ENCODE measurements at regions not wholly inside any gene's neighbourhood (a gene's known extent, or its start where the extent isn't known, plus 50 kb on each side); places are given as distances from the start of the nearest gene placed in this dataset.
"Not testable (repeated sequence)": the region's sequence is repeated elsewhere in the genome, so short reads cannot be mapped to it uniquely, and the experiment has no call there.

DNA sequence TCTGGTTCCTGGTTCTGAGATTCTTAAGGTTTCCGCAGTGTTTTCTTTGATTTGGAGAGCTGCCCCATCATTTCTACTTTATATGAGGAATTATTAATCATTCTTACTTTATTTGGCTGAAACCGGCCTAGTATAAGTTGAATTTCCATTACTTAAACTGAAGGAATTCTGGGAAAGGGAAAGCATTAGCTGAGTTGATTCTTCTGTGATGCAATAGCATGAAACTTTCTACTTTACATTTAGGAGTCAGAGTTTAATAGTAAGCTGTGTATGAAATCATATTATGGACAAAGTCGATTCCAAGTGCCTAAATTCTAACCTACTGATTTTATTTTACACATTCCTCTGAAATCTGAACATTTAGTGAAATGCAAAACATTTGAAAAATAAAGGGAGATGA is 1269.7 kb upstream of the ZEB2 start:
- no peaks in the 10 kb centered on the region for H3K4me1 ChIP-seq (ENCODE audit: control insufficient read depth in 1 of 2, insufficient read depth in 2 of 2, low read length in 2 of 2)
- H3K27ac ChIP-seq (ENCODE audit: low read length): no peak overlapping the region
- no peak overlapping the region for H3K4me3 ChIP-seq (ENCODE audit: low read depth in 1 of 2, low read length in 2 of 2)
- H3K27me3 ChIP-seq (ENCODE audit: low read depth, low read length): no peaks in the 10 kb centered on the region
- H3K36me3 ChIP-seq (ENCODE audit: control insufficient read depth in 1 of 2, insufficient read depth in 2 of 2, low read length in 2 of 2): no peaks in the 10 kb centered on the region
- no peaks in the 10 kb centered on the region for H3K9me3 ChIP-seq (ENCODE audit: control insufficient read depth in 1 of 2, low read length in 2 of 2)

DNA sequence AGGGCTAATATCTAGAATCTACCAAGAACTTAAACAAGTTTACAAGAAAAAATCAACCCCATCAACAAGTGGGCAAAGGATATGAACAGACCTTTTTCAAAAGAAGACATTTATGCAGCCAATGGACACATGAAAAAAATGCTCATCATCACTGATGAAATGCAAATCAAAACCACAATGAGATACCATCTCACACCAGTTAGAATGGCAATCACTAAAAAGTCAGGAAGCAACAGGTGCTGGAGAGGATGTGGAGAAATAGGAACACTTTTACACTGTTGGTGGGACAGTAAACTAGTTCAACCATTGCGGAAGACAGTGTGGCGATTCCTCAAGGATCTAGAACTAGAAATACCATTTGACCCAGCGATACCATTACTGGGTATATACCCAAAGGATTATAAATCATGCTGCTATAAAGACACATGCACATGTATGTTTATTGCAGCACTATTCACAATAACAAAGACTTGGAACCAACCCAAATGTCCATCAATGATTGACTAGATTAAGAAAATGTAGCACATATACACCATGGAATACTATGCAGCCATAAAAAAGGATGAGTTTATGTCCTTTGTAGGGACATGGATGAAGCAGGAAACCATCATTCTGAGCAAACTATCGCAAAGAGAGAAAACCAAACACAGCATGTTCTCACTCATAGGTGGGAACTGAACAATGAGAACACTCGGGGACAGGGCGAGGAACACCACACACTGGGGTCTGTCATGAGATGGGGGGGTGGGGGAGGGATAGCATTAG is 1267.9 kb upstream of the ZEB2 start:
- not testable (repeated sequence) for H3K36me3 ChIP-seq (ENCODE audit: control insufficient read depth in 1 of 2, insufficient read depth in 2 of 2, low read length in 2 of 2); H3K27me3 ChIP-seq (ENCODE audit: low read depth, low read length); H3K4me3 ChIP-seq (ENCODE audit: low read depth in 1 of 2, low read length in 2 of 2); H3K9me3 ChIP-seq (ENCODE audit: control insufficient read depth in 1 of 2, low read length in 2 of 2); H3K27ac ChIP-seq (ENCODE audit: low read length); H3K4me1 ChIP-seq (ENCODE audit: control insufficient read depth in 1 of 2, insufficient read depth in 2 of 2, low read length in 2 of 2)

- not testable (repeated sequence) for H3K9me3 ChIP-seq (ENCODE audit: control insufficient read depth in 1 of 2, low read length in 2 of 2); H3K27ac ChIP-seq (ENCODE audit: low read length); H3K36me3 ChIP-seq (ENCODE audit: control insufficient read depth in 1 of 2, insufficient read depth in 2 of 2, low read length in 2 of 2); H3K4me1 ChIP-seq (ENCODE audit: control insufficient read depth in 1 of 2, insufficient read depth in 2 of 2, low read length in 2 of 2); H3K4me3 ChIP-seq (ENCODE audit: low read depth in 1 of 2, low read length in 2 of 2); H3K27me3 ChIP-seq (ENCODE audit: low read depth, low read length)
Measured at GRCh38 chr2:145782607-145783006, 1262.7 kb upstream of the ZEB2 start.

GRCh38 chr2:145777914-145778313 is 1258.0 kb upstream of the ZEB2 start:
- Histone ChIP-seq H3K4me3 (ENCODE audit: low read depth in 1 of 2, low read length in 2 of 2) (no peak overlapping the region), H3K27ac (ENCODE audit: low read length) (no peak overlapping the region), H3K27me3 (ENCODE audit: low read depth, low read length) (no peaks in the 10 kb centered on the region), H3K4me1 (ENCODE audit: control insufficient read depth in 1 of 2, insufficient read depth in 2 of 2, low read length in 2 of 2) (no peaks in the 10 kb centered on the region), H3K36me3 (ENCODE audit: control insufficient read depth in 1 of 2, insufficient read depth in 2 of 2, low read length in 2 of 2) (no peaks in the 10 kb centered on the region), H3K9me3 (ENCODE audit: control insufficient read depth in 1 of 2, low read length in 2 of 2) (no peaks in the 10 kb centered on the region)

DNA sequence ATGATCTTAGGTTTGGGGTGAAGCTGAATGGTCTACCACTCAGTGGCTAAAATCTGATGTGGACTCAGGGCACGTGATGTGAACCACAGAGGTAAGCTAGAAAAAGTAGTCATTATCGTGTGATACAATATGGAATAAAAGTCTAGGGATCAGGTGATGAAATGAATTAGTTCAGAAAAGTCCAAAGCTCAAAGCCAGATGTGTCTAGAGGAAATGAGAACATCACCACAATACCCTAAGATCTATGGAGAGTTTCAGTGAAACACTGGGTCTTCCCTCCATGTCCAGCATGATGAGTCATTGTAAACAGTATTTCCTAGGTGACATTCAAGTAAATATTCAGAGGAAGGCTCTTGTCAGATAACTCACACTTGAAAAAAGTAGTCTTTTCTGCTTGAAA is 1257.4 kb upstream of the ZEB2 start:
- no peak overlapping the region for H3K4me3 ChIP-seq (ENCODE audit: low read depth in 1 of 2, low read length in 2 of 2)
- no peaks in the 10 kb centered on the region for H3K4me1 ChIP-seq (ENCODE audit: control insufficient read depth in 1 of 2, insufficient read depth in 2 of 2, low read length in 2 of 2)
- H3K27me3 ChIP-seq (ENCODE audit: low read depth, low read length): no peaks in the 10 kb centered on the region
- no peak overlapping the region for H3K27ac ChIP-seq (ENCODE audit: low read length)
- no peaks in the 10 kb centered on the region for H3K9me3 ChIP-seq (ENCODE audit: control insufficient read depth in 1 of 2, low read length in 2 of 2)
- H3K36me3 ChIP-seq (ENCODE audit: control insufficient read depth in 1 of 2, insufficient read depth in 2 of 2, low read length in 2 of 2): no peaks in the 10 kb centered on the region

DNA sequence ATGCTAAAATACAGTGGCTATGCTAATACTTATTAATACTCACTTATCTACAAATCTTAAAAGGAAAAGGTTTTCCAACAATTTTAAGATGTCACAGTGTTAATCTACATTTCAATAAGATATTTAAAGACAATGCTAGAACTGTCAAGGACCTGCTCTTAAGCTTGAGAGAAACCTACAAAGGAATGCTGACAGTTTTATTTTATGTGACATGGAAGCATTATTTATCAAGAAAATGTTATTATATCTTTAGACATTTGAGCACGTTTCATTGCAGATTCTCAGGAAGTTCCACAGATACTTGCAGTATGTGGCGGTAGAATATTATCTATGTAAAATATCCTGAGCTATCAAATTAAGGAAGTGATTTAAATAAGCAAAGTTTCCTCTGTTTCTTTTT is 1255.7 kb upstream of the ZEB2 start:
- Histone ChIP-seq H3K27me3 (ENCODE audit: low read depth, low read length) (no peaks in the 10 kb centered on the region), H3K9me3 (ENCODE audit: control insufficient read depth in 1 of 2, low read length in 2 of 2) (no peaks in the 10 kb centered on the region)

DNA sequence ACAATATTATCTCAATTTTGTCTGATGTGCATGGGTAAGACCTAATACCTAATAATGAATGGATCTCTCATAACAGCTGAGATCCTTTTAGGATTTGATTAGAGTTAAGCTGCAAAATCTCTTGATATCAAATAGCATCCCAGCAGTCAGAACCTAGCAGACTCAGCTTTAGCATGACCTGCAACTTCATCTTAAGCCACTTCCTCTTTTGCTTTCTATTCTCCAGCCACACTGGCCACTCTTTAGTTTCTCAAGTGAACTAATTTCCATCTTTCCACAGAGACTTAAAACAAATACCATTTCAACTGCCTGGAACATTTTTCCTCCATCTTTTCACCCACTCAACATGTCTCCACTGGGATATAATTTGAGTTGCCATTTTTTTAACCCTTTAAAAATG is 1251.6 kb upstream of the ZEB2 start:
- Histone ChIP-seq H3K9me3 (ENCODE audit: control insufficient read depth in 1 of 2, low read length in 2 of 2) (no peaks in the 10 kb centered on the region), H3K27ac (ENCODE audit: low read length) (no peak overlapping the region), H3K4me1 (ENCODE audit: control insufficient read depth in 1 of 2, insufficient read depth in 2 of 2, low read length in 2 of 2) (no peaks in the 10 kb centered on the region), H3K27me3 (ENCODE audit: low read depth, low read length) (no peaks in the 10 kb centered on the region), H3K4me3 (ENCODE audit: low read depth in 1 of 2, low read length in 2 of 2) (no peak overlapping the region), H3K36me3 (ENCODE audit: control insufficient read depth in 1 of 2, insufficient read depth in 2 of 2, low read length in 2 of 2) (no peaks in the 10 kb centered on the region)

More for the DNA sequence above, 1255.7 kb upstream of the ZEB2 start:
- Histone ChIP-seq H3K4me1 (ENCODE audit: control insufficient read depth in 1 of 2, insufficient read depth in 2 of 2, low read length in 2 of 2) (no peaks in the 10 kb centered on the region), H3K36me3 (ENCODE audit: control insufficient read depth in 1 of 2, insufficient read depth in 2 of 2, low read length in 2 of 2) (no peaks in the 10 kb centered on the region), H3K27ac (ENCODE audit: low read length) (no peak overlapping the region), H3K4me3 (ENCODE audit: low read depth in 1 of 2, low read length in 2 of 2) (no peak overlapping the region)

DNA sequence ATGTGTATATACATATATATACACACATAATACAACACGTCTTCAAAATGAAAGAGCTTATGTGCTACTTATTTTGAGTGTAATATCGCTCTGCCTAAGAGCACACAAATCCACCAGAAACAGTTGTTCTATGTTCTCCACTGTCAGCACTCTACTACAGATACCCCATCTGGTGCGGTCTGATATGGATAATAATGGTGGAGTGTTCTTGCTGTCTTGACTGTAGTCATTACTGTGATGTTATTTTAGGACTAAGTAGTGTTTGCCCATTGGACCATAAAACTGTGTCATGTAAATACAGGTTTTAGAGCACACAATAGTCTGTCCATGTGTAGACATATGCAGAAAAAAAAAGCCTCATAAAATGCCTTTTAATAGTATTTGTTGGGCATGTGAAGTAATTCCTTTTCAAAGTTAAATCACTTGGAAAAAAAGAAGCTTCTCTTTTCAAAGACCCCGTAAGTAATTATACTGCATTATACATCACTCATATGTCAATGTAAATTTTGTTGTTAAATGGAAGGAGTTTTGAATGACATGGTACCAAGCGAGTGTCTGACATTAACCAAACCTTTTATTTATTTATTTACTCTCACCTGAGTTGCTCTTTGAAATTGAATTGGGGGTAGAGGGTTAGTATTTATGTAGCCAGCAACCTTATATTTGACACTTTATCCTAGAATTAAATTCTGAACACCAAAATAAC is 1249.2 kb upstream of the ZEB2 start:
- no peaks in the 10 kb centered on the region for H3K27me3 ChIP-seq (ENCODE audit: low read depth, low read length)
- H3K4me3 ChIP-seq (ENCODE audit: low read depth in 1 of 2, low read length in 2 of 2): no peak overlapping the region
- no peaks in the 10 kb centered on the region for H3K4me1 ChIP-seq (ENCODE audit: control insufficient read depth in 1 of 2, insufficient read depth in 2 of 2, low read length in 2 of 2)
- no peak overlapping the region for H3K27ac ChIP-seq (ENCODE audit: low read length)
- H3K36me3 ChIP-seq (ENCODE audit: control insufficient read depth in 1 of 2, insufficient read depth in 2 of 2, low read length in 2 of 2): no peaks in the 10 kb centered on the region
- no peaks in the 10 kb centered on the region for H3K9me3 ChIP-seq (ENCODE audit: control insufficient read depth in 1 of 2, low read length in 2 of 2)

GRCh38 chr2:145765874-145766273 is 1246.0 kb upstream of the ZEB2 start:
- H3K27ac ChIP-seq (ENCODE audit: low read length): no peak overlapping the region
- no peaks in the 10 kb centered on the region for H3K9me3 ChIP-seq (ENCODE audit: control insufficient read depth in 1 of 2, low read length in 2 of 2)
- H3K36me3 ChIP-seq (ENCODE audit: control insufficient read depth in 1 of 2, insufficient read depth in 2 of 2, low read length in 2 of 2): no peaks in the 10 kb centered on the region
- peaks cover 0 to 5% of the 10 kb centered on the region in 2 donors for H3K4me1 ChIP-seq (ENCODE audit: control insufficient read depth in 1 of 2, insufficient read depth in 2 of 2, low read length in 2 of 2)
- H3K4me3 ChIP-seq (ENCODE audit: low read depth in 1 of 2, low read length in 2 of 2): no peak overlapping the region
- no peaks in the 10 kb centered on the region for H3K27me3 ChIP-seq (ENCODE audit: low read depth, low read length)

DNA sequence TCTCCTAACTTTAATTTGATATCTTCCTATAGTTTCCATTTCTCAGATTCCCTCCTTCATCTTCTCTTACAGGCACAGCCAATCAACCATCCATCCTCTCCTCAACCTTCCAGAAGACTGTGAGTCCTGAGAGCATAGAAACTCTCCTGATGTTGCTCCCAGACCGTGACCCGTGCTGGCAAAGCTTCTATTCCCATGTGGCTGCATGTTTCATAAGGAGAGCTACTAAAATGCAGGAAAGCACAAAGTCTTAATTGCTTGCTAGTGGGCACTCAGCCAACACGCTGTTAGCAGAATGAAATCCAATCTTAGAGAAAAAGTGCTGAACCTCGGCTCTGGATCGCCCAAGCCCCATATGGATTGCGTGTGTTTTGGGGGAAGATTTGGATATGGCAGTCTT is 1244.7 kb upstream of the ZEB2 start:
- Histone ChIP-seq H3K4me3 (ENCODE audit: low read depth in 1 of 2, low read length in 2 of 2) (no peak overlapping the region), H3K9me3 (ENCODE audit: control insufficient read depth in 1 of 2, low read length in 2 of 2) (no peaks in the 10 kb centered on the region), H3K4me1 (ENCODE audit: control insufficient read depth in 1 of 2, insufficient read depth in 2 of 2, low read length in 2 of 2) (peaks cover 0 to 13% of the 10 kb centered on the region in 2 donors), H3K27me3 (ENCODE audit: low read depth, low read length) (no peaks in the 10 kb centered on the region), H3K27ac (ENCODE audit: low read length) (no peak overlapping the region), H3K36me3 (ENCODE audit: control insufficient read depth in 1 of 2, insufficient read depth in 2 of 2, low read length in 2 of 2) (no peaks in the 10 kb centered on the region)

GRCh38 chr2:145760781-145761649 is 1241.1 kb upstream of the ZEB2 start:
- H3K9me3 ChIP-seq (ENCODE audit: control insufficient read depth in 1 of 2, low read length in 2 of 2): no peaks in the 10 kb centered on the region
- no peaks in the 10 kb centered on the region for H3K27me3 ChIP-seq (ENCODE audit: low read depth, low read length)
- H3K4me1 ChIP-seq (ENCODE audit: control insufficient read depth in 1 of 2, insufficient read depth in 2 of 2, low read length in 2 of 2): peaks cover 0 to 16% of the 10 kb centered on the region in 2 donors
- no peak overlapping the region for H3K4me3 ChIP-seq (ENCODE audit: low read depth in 1 of 2, low read length in 2 of 2)
- H3K36me3 ChIP-seq (ENCODE audit: control insufficient read depth in 1 of 2, insufficient read depth in 2 of 2, low read length in 2 of 2): no peaks in the 10 kb centered on the region
- no peak overlapping the region for H3K27ac ChIP-seq (ENCODE audit: low read length)

Measured in muscle layer of duodenum (tissue), 2 donors.